ENCODE measurements at regions not wholly inside any gene's neighbourhood (a gene's known extent, or its start where the extent isn't known, plus 50 kb on each side); places are given as distances from the start of the nearest gene placed in this dataset.
"Not testable (repeated sequence)": the region's sequence is repeated elsewhere in the genome, so short reads cannot be mapped to it uniquely, and the experiment has no call there.

DNA sequence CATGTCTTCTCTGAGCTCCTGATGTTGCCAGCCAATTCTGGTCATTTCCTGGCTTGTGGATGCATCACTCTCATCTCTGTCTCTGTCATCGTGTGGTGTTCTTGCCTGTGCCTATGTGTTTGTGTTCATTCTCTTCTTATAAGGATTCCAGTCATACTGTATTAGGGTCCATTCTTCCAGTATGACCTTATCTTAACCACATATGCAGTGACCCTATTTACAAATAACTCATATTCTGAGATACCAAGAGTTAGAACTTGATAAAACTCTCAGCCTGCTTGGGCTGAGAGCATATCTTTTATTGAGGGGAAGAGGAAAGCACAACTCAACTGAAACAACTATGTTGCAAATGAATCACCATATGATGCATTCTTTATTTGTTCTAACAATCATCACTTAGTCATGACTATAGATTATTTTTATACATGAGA lies 189.0 kb upstream of the ANXA10 start:
- no peak for FAIRE-seq

GRCh38 chr4:167906851-167907250 lies 185.5 kb upstream of the ANXA10 start:
- FAIRE-seq (no peak), DNase-seq (ENCODE audit: low spot score in 2 of 2) (no peak)

More for the DNA sequence above, 189.0 kb upstream of the ANXA10 start:
- DNase-seq (ENCODE audit: low spot score in 2 of 2), result no peak

DNA sequence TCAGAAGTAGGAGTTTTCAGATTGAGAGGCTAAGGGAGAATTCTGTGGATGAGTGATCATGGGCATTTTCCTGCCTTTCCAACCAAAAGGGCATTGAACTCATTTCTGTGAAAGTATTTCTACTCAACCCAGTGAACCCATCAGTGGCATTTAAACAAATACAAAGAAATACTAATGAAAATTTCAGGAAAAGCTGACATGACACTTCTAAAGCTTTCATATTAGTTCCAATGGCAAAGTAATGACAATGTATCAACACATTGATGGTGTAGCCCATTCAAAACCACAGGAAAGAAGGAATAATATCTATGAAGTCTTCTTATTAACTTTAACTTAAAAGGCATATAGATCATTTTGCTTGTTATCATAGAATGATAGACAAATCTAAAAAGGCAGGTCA lies 183.5 kb upstream of the ANXA10 start:
- FAIRE-seq (no peak), DNase-seq (ENCODE audit: low spot score in 2 of 2) (no peak)

DNA sequence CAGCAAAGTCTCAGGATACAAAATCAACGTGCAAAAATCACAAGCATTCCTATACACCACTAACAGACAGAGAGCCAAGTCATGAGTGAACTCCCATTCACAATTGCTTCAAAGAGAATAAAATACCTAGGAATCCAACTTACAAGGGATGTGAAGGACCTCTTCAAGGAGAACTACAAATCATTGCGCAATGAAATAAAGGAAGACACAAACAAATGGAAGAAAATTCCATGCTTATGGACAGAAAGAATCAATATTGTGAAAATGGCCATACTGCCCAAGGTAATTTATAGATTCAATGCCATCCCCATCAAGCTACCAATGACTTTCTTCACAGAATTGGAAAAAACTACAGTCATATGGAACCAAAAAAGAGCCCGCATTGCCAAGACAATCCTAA lies 179.8 kb upstream of the ANXA10 start:
- not testable (repeated sequence) for FAIRE-seq; DNase-seq (ENCODE audit: low spot score in 2 of 2)

DNA sequence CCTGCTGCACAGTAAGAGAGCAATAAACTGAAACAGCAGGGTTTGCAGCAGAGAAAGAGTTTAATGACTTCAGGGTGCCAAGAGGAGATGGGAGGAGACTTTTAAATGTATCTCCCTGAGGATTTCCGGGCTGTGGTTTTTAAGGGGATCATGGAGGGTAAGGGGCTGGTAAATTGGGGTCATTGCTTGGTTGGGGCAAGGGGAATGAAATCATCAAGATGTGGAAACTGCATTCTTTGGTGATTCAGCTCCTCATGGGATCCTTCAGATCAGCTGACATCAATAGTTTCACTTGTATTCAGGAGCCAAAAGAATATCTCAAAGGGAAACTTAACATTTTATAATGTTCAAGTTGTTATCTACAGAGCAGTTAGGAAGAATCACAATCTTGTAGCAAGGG lies 174.3 kb upstream of the ANXA10 start:
- FAIRE-seq (no peak), DNase-seq (ENCODE audit: low spot score in 2 of 2) (no peak)

GRCh38 chr4:167930166-167930565 lies 162.2 kb upstream of the ANXA10 start:
- FAIRE-seq (no peak), DNase-seq (ENCODE audit: low spot score in 2 of 2) (no peak)

DNA sequence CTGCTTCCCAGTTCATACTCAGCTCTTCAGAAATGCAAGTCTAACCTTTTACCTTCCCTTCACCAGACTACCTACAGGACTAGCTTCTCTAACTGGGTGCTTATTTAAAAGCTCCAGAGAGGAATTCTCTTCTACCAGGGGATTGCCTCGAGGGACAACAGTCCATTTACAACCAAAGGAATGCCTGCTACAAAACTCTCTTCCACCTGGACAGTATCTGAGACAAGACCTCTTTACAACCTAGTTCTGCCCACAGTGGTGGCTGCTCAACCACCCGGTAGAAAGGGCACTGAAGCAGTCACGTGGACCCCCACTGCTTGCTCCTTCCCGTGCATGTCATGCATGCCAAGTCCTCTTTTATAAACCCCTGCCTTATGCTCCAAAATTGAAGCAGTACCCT lies 158.1 kb upstream of the ANXA10 start:
- no peak for DNase-seq (ENCODE audit: low spot score in 2 of 2)
- FAIRE-seq, result no peak

DNA sequence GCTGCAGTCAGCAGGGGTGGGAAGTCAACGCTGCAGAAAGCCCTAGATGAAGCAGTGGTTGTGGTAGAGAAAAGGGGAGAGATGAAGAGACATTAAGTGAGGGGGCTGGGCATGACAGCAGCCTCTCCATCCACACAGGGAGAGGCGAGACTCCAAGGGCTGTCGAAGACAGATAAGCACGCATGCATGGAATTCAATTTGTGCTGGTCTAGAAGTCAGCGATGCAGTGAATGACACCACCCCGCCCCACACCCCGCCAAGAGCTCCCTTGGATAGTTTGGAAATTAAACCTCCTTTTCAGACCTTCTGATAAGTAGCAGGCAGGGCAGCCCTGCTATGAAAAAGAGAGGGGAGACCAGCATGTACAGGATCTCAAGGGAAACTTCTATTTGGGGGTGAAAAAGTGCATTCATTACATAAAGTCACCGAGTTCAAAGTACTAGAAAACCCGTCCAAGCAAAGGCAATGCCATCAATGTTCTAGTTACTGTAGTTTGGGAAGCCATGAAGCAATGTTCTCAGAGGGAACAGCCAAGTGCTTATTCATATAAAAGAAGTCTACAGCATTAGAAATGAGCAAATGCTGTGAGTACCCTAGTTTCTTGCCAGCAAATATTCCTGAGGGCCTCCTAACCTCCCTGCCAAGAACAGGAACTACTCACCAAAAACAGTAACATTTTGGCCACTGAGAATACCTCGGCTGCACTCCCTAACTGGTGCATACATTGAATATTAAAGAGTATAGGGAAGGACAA lies 152.3 kb upstream of the ANXA10 start:
- FAIRE-seq (no peak), DNase-seq (ENCODE audit: low spot score in 2 of 2) (no peak)

DNA sequence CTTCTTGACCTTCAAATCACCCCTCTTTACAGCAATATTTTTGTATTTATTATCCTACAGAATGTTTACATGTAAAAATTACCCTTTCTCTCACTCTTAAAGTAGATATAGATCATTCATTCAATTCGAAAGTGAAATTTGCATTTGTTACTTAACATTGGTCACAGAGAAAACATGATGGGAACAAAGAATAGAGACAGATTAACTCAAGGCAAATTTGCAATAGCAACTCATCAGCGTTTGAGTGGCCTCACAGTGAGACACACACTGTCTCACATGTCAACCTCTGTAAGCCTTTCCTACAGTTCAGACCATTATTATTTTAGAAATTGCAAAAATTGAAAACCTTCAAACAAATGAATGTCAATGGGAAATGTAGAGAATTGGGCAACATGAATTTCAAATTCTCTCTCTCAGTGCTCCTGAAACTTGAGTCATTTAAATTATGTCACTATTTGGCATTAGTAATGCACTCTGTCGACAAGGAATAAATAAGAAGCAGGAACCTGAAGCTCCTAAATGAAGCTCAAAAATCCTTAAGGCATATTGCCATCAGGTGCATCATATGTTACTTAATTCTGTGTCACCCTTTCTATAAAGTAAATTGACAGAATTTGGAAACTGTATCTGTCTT lies 148.3 kb upstream of the ANXA10 start:
- no peak for FAIRE-seq
- DNase-seq (ENCODE audit: low spot score in 2 of 2), result no peak

GRCh38 chr4:167944721-167945120 lies 147.6 kb upstream of the ANXA10 start:
- FAIRE-seq (no peak), DNase-seq (ENCODE audit: low spot score in 2 of 2) (no peak)

- DNase-seq (ENCODE audit: low spot score in 2 of 2) (no peak), FAIRE-seq (no peak)
These were observed 137.3 kb upstream of the ANXA10 start for GRCh38 chr4:167955006-167955405.

DNA sequence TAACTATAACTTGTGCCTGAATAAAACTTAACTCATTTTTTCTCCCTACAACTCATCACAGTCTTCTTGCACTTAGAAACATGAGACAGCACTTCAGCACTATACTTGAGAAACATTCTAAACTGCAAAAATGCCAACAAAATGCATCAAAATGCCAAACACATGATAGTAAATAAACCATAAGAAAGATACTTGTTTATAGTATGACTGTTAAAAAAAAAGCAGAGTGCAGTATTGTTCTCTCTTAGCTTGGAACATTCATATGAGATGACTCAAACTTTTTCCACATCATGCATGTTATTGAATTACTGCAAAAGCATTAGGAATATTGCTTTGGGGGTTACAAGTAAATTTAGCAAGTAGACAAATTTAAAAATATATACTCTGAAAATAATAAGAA lies 135.7 kb upstream of the ANXA10 start:
- no peak for FAIRE-seq
- DNase-seq (ENCODE audit: low spot score in 2 of 2), result no peak

GRCh38 chr4:167964766-167965373 lies 127.5 kb upstream of the ANXA10 start:
- FAIRE-seq (no peak), DNase-seq (ENCODE audit: low spot score in 2 of 2) (no peak)

DNA sequence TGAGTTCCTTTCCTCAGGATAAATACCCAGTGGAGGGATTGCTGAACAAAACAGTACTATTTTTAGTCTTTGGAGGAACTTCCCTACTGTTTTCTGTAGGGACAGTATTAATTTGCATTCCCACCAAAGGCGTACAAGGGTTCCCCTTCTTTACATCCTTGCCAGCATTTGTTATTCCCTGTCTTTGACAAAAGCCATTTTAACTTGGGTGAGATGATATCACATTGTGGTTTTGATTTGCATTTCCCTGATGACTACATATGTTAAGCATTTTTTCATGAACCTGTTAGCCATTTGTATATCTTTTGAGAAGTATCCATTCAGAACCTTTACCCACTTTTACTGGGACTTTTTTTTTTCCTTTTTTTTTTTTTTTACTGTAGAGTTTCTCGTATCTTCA lies 126.2 kb upstream of the ANXA10 start:
- DNase-seq (ENCODE audit: low spot score in 2 of 2), result no peak
- FAIRE-seq, result no peak

DNA sequence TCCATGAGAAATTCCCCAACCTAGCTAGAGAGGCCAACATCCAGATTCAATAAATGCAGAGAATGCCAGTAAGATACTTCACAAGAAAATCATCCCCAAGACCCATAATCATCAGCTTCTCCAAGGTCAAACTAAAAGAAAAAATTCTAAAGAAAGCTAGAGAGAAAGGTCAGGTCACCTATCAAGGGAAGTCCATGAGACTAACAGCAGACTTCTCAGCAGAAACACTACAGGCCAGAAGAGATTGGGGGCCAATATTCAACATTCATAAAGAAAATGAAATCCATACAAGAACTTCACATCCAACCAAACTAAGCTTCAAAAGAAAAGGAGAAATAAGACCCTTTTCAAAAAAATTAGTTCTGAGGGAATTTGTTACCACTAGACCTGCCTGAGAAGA lies 118.8 kb upstream of the ANXA10 start:
- no peak for DNase-seq (ENCODE audit: low spot score in 2 of 2)
- no peak for FAIRE-seq

DNA sequence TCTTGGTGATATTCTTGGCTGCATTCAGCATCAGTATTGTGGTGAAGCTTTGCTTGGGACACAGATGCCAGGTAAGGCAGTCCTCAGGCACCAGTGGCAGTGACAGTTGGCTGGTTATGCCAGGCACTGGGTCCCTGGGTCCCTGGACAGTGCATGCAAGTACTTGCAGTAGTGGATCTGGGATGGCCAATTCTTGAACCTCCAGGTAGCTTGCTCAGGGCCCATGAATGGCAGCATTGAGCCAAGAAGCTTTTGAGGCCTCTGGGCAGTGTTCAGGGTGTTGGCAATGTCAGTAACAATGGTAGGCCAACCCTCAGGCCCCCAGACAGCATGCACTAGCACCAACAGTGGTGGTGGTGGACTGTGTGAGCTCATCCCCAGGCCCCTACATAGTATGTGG lies 106.8 kb upstream of the ANXA10 start:
- FAIRE-seq (no peak), DNase-seq (ENCODE audit: low spot score in 2 of 2) (no peak)

DNA sequence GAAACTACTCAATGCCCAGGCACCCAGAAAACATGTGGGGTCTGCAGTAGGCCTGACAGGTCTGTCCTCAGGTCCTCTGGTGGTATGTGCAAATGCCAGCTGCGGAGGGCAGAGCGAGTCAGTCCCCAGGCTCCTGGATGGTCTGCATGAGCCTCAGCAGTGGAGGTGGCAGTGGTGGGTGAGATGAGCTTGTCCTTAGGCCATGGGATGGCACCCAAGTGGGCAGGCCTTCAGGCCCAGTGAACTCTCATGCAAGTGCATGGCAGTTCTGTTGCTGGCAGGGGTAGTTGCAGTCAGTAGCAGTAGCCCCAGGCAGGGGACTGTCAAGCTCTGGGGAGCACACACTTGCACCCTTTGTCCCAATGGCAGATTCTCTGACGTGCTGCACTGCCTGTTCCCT lies 106.3 kb upstream of the ANXA10 start:
- DNase-seq (ENCODE audit: low spot score in 2 of 2), result no peak
- FAIRE-seq, result no peak

DNA sequence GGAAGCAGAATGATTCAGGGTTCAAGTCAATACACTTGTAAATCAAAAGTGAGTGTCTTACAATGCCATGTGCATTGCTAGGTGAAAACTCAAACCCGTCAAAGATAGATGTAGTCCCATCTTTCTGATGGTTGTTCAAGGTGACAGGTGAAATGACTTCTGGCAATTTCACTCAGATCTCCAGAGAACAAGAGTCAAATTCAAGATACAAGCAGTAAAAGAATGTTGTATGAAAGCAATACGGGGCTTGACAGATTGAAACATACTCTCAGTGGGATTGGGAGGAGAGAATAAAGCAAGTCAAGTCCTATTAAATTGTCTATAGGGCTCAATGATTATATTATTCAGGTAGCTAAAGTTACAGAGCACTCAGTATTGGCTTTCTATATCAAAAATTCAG lies 105.1 kb upstream of the ANXA10 start:
- DNase-seq (ENCODE audit: low spot score in 2 of 2), result no peak
- FAIRE-seq, result no peak

DNA sequence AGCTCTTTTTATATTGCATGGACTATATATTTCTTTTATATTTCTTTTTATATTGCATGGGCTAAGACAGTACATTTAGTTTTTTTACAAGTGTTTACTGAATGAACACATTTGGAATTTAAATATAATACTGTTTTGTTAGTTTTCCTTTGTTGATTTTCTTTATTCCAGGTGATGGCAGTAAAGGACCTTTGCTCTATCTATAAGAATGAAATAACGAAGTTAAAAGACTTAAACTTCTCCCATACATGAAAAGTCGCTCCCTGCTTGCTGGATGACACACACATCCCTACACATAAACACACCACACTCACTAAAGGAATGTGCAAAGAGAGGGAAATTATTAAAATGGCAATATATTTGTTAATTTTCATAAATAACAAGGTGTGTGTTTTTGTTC lies 102.5 kb upstream of the ANXA10 start:
- DNase-seq (ENCODE audit: low spot score in 2 of 2) (no peak), FAIRE-seq (no peak)

- DNase-seq (ENCODE audit: low spot score in 2 of 2); FAIRE-seq: not testable (repeated sequence)
These were observed 84.2 kb upstream of the ANXA10 start for GRCh38 chr4:168008112-168008511.

DNA sequence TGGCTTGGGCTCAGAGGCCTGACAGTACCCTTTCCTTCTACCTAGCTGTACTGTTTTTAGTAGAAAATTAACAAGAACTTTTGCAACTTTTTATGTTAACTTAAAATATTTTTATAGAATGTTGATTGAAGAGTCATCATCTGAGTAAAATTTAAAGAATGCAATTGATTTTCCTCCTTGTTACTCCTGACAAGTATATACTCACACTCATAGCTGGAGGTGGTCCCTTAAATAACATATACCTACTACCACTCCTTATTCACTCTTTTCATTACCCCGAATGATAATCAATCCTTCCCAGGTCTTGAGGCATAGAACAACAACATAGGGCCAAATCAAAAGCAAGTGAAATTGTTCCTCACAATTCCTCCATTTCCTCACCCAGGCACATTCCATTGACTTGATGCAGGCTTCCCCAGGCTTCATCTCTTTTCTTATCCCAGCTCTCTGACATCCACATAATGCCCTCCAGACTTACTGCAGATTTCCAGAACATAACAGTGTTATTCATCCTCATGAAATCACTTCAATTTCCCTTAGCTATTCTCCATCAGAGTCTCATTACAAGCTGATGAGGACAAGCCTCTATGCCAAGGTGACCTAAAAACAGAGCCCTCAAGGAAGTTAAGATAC lies 73.2 kb upstream of the ANXA10 start:
- FAIRE-seq (no peak), DNase-seq (ENCODE audit: low spot score in 2 of 2) (no peak)
